ENCODE measurements at regions not wholly inside any gene's neighbourhood (a gene's known extent, or its start where the extent isn't known, plus 50 kb on each side); places are given as distances from the start of the nearest gene placed in this dataset.
A peak's percentile ranks its signal among the peaks of the same experiment; 100 is the strongest.

DNA sequence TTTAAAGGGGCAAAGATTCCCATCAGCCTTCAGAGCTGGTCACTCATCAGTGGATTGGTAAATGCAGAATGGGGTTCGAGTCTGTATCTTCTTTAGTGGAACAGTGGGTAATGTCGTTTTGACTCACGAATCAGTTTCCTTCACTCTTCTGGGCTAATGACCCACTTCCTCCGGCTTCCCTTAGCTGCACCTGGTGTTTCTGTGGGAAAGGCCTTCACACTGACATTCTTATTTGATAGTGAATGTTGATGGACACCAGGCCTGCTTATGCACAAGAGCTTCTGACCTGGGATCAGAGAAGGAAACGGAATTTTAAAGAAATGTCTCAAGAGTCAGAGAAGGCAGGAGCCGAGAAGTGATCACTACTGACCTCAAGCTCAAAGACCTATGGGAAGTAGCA, 272.0 kb upstream of the SULF2 start:
- H3K4me2 ChIP-seq, result no peak overlapping the region
- TF ChIP-seq EZH2phosphoT487 (IDR thresholded peaks at IDR 0.05) (no peak), EZH2 (IDR thresholded peaks at IDR 0.05) (no peak)
- TF ChIP-seq, protein P1, sequence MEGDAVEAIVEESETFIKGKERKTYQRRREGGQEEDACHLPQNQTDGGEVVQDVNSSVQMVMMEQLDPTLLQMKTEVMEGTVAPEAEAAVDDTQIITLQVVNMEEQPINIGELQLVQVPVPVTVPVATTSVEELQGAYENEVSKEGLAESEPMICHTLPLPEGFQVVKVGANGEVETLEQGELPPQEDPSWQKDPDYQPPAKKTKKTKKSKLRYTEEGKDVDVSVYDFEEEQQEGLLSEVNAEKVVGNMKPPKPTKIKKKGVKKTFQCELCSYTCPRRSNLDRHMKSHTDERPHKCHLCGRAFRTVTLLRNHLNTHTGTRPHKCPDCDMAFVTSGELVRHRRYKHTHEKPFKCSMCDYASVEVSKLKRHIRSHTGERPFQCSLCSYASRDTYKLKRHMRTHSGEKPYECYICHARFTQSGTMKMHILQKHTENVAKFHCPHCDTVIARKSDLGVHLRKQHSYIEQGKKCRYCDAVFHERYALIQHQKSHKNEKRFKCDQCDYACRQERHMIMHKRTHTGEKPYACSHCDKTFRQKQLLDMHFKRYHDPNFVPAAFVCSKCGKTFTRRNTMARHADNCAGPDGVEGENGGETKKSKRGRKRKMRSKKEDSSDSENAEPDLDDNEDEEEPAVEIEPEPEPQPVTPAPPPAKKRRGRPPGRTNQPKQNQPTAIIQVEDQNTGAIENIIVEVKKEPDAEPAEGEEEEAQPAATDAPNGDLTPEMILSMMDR (IDR thresholded peaks at IDR 0.05), result no peak

DNA sequence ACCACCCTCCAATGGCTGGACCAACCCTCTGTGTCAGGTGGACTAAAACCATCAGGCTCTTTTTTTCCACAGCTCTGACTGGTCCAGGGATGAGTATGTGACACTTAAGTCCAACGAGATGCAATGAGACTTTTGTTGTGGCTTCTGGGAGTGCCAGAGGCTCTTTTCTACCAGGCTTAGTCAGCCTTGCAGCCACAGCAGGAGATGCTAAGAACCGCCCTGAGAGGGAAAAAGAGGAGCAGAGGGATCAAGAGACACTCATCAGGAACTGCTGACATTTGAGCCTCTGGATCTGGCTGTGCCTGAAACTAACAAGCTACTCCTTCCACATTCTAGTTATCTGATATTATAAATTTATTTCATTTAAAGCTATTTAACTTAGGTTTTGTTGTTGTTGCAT, 270.9 kb upstream of the SULF2 start:
- Histone ChIP-seq H2AFZ (replicated peaks) (no peak overlapping the region), H3K4me1 (peaks cover 5% of the 10 kb centered on the region), H3K4me2 (peak overlapping the region; percentile 37), H3K9me3 (ENCODE audit: low read depth) (peaks cover 9% of the 10 kb centered on the region), H3K4me3 (no peak overlapping the region), H4K20me1 (ENCODE audit: low read depth) (no peaks in the 10 kb centered on the region), H3K9ac (no peak overlapping the region), H3K27me3 (no peaks in the 10 kb centered on the region), H3K79me2 (ENCODE audit: low read depth) (no peaks in the 10 kb centered on the region), H3K27ac (no peak overlapping the region), H3F3A (ENCODE audit: low read depth) (peaks cover 15% of the 10 kb centered on the region), H3K36me3 (no peaks in the 10 kb centered on the region)
- H3K9me3 Mint-ChIP-seq, result peaks cover 28% of the 10 kb centered on the region
- peak; percentile 68 for DNase-seq (ENCODE audit: low spot score)
- H3K4me1 Mint-ChIP-seq, result peaks cover 18% of the 10 kb centered on the region
- H3K36me3 Mint-ChIP-seq, result peaks cover 2% of the 10 kb centered on the region
- peaks cover 11% of the 10 kb centered on the region for H3K27me3 Mint-ChIP-seq (ENCODE audit: insufficient read depth, low read depth)
- no peak overlapping the region for H3K27ac Mint-ChIP-seq
- TF ChIP-seq EZH2phosphoT487 (IDR thresholded peaks at IDR 0.05), result no peak
- TF ChIP-seq EZH2 (IDR thresholded peaks at IDR 0.05), result no peak
- TF ChIP-seq, protein P1 (IDR thresholded peaks at IDR 0.05), result no peak
- no peak overlapping the region for H3K4me3 Mint-ChIP-seq

More for the DNA sequence above, 272.0 kb upstream of the SULF2 start:
- H3K9me3 ChIP-seq (ENCODE audit: low read depth), result peaks cover 9% of the 10 kb centered on the region
- Mint-ChIP-seq H3K4me1 (peaks cover 15% of the 10 kb centered on the region), H3K4me3 (no peak overlapping the region), H3K36me3 (peaks cover 2% of the 10 kb centered on the region), H3K27ac (no peak overlapping the region), H3K9me3 (peaks cover 24% of the 10 kb centered on the region), H3K27me3 (ENCODE audit: insufficient read depth, low read depth) (peaks cover 11% of the 10 kb centered on the region)
- no peaks in the 10 kb centered on the region for H3K27me3 ChIP-seq
- H3K9ac ChIP-seq, result no peak overlapping the region
- peaks cover 15% of the 10 kb centered on the region for H3F3A ChIP-seq (ENCODE audit: low read depth)
- no peak for DNase-seq (ENCODE audit: low spot score)
- H3K4me3 ChIP-seq, result no peak overlapping the region
- no peak overlapping the region for H3K27ac ChIP-seq
- H3K36me3 ChIP-seq, result no peaks in the 10 kb centered on the region
- H3K79me2 ChIP-seq (ENCODE audit: low read depth), result no peaks in the 10 kb centered on the region
- H4K20me1 ChIP-seq (ENCODE audit: low read depth), result no peaks in the 10 kb centered on the region
- H2AFZ ChIP-seq (replicated peaks), result no peak overlapping the region
- H3K4me1 ChIP-seq, result peaks cover 5% of the 10 kb centered on the region

- H3K9me3 Mint-ChIP-seq, result peaks cover 25% of the 10 kb centered on the region
- peaks cover 15% of the 10 kb centered on the region for H3F3A ChIP-seq (ENCODE audit: low read depth)
- no peak overlapping the region for H3K27ac ChIP-seq
- no peak overlapping the region for H3K9ac ChIP-seq
- H3K27ac Mint-ChIP-seq, result no peak overlapping the region
- H3K4me1 Mint-ChIP-seq, result peaks cover 18% of the 10 kb centered on the region
- TF ChIP-seq EZH2phosphoT487 (IDR thresholded peaks at IDR 0.05), result no peak
- TF ChIP-seq, protein P1 (IDR thresholded peaks at IDR 0.05), result no peak
- TF ChIP-seq EZH2 (IDR thresholded peaks at IDR 0.05), result no peak
- H3K79me2 ChIP-seq (ENCODE audit: low read depth), result no peaks in the 10 kb centered on the region
- H3K4me1 ChIP-seq, result peaks cover 5% of the 10 kb centered on the region
- H4K20me1 ChIP-seq (ENCODE audit: low read depth), result no peaks in the 10 kb centered on the region
- DNase-seq (ENCODE audit: low spot score), result no peak
- H2AFZ ChIP-seq (replicated peaks), result no peak overlapping the region
- H3K4me3 ChIP-seq, result no peak overlapping the region
- H3K36me3 Mint-ChIP-seq, result peaks cover 2% of the 10 kb centered on the region
- no peaks in the 10 kb centered on the region for H3K27me3 ChIP-seq
- H3K36me3 ChIP-seq, result no peaks in the 10 kb centered on the region
- peaks cover 9% of the 10 kb centered on the region for H3K9me3 ChIP-seq (ENCODE audit: low read depth)
- H3K4me2 ChIP-seq, result no peak overlapping the region
- H3K27me3 Mint-ChIP-seq (ENCODE audit: insufficient read depth, low read depth), result peaks cover 11% of the 10 kb centered on the region
- no peak overlapping the region for H3K4me3 Mint-ChIP-seq
Observed at GRCh38 chr20:48054051-48054450, 268.8 kb upstream of the SULF2 start.
